Astrocyte of the cerebellum (primary cell): ENCODE measurements at regions not wholly inside any gene's neighbourhood (a gene's known extent, or its start where the extent isn't known, plus 50 kb on each side); places are given as distances from the start of the nearest gene placed in this dataset.

Experiments
- DNase-seq: peaks from one replicate; pipeline ENCODE4 v3.0.0-alpha.2; 2011; ENCODE audit warnings: low read depth
- H3K4me3 ChIP-seq: 2 replicates; pipeline ENCODE4 v1.5.1; 2011; ENCODE audit warnings: mild to moderate bottlenecking, low read depth, low read length, moderate library complexity
- CTCF ChIP-seq: IDR thresholded peaks from 2 replicates; pipeline ENCODE4 v1.5.1; 2012; ENCODE audit warnings: low read length, low read depth, moderate library complexity, mild to moderate bottlenecking; ENCODE audit errors: missing control alignments
- in situ Hi-C: cut with HindIII; loops from 2 replicates; pipeline ENCODE4 v1.10.0; 2017; ENCODE audit warnings: low sequenced_read_pairs

- DNase-seq, result no peak
- TF ChIP-seq CTCF, result no peak
- in situ Hi-C loops, result no loop called here
- no peak overlapping the region for H3K4me3 ChIP-seq
Measured at GRCh38 chr9:89864731-89865130, 259.9 kb downstream of the GADD45G start.

- in situ Hi-C loops, result no loop called here
- DNase-seq, result no peak
- no peak for TF ChIP-seq CTCF
Measured at GRCh38 chr9:89865357-89865756, 260.5 kb downstream of the GADD45G start.

GRCh38 chr9:89865981-89866380 is 261.2 kb downstream of the GADD45G start:
- DNase-seq, result no peak
- H3K4me3 ChIP-seq, result no peak overlapping the region
- no peak for TF ChIP-seq CTCF
- in situ Hi-C loops, result no loop called here

More at GRCh38 chr9:89865357-89865756, 260.5 kb downstream of the GADD45G start:
- no peak overlapping the region for H3K4me3 ChIP-seq

- H3K4me3 ChIP-seq, result no peak overlapping the region
- no peak for TF ChIP-seq CTCF
- no peak for DNase-seq
- in situ Hi-C loops, result no loop called here
Measured at GRCh38 chr9:89866701-89867100, 261.9 kb downstream of the GADD45G start.

GRCh38 chr9:89868100-89868499 is 263.3 kb downstream of the GADD45G start:
- no peak for TF ChIP-seq CTCF
- H3K4me3 ChIP-seq, result no peak overlapping the region
- no peak for DNase-seq
- in situ Hi-C loops, result no loop called here

- H3K4me3 ChIP-seq, result no peak overlapping the region
- TF ChIP-seq CTCF, result no peak
- in situ Hi-C loops, result no loop called here
- DNase-seq, result no peak
Measured at GRCh38 chr9:89869793-89870580, 265.2 kb downstream of the GADD45G start.
